Hematopoietic multipotent progenitor cell (in vitro differentiated cells): ENCODE measurements at regions not wholly inside any gene's neighbourhood (a gene's known extent, or its start where the extent isn't known, plus 50 kb on each side); places are given as distances from the start of the nearest gene placed in this dataset.
"Not testable (repeated sequence)": the region's sequence is repeated elsewhere in the genome, so short reads cannot be mapped to it uniquely, and the experiment has no call there.

ENCODE experiments used
- DNase-seq, 3 donors: peaks; one replicate each; pipeline ENCODE4 v3.0.0-alpha.2; 2011 to 2015; ENCODE audit warnings: low read depth in 2 of 3, low spot score in 2 of 3

- no peak for DNase-seq
Observed at GRCh38 chr21:15199414-15200383, 134.9 kb upstream of the NRIP1 start.

- DNase-seq = no peak
Observed at GRCh38 chr21:15203740-15204139, 138.9 kb upstream of the NRIP1 start.

GRCh38 chr21:15204140-15204969, 139.6 kb upstream of the NRIP1 start:
- DNase-seq = no peak

GRCh38 chr21:15204970-15205286, 140.1 kb upstream of the NRIP1 start:
- DNase-seq = no peak

GRCh38 chr21:15206514-15206913, 141.7 kb upstream of the NRIP1 start:
- no peak for DNase-seq

- DNase-seq = no peak
Observed at GRCh38 chr21:15207231-15207630, 142.4 kb upstream of the NRIP1 start.

- DNase-seq = no peak
Observed at GRCh38 chr21:15207635-15208370, 143.0 kb upstream of the NRIP1 start.

- no peak for DNase-seq
Observed at GRCh38 chr21:15208786-15209185, 144.0 kb upstream of the NRIP1 start.

GRCh38 chr21:15209224-15209623, 144.4 kb upstream of the NRIP1 start:
- DNase-seq = no peak

- no peak for DNase-seq
Observed at GRCh38 chr21:15210235-15210678, 145.5 kb upstream of the NRIP1 start.

GRCh38 chr21:15211491-15212133, 146.8 kb upstream of the NRIP1 start:
- DNase-seq = no peak

- DNase-seq = peak in 2 of 3 donors; percentile 33 to 64
Observed at GRCh38 chr21:15212206-15212605, 147.4 kb upstream of the NRIP1 start.

GRCh38 chr21:15218476-15218875, 153.7 kb upstream of the NRIP1 start:
- DNase-seq = not testable (repeated sequence)

- no peak for DNase-seq
Observed at GRCh38 chr21:15219039-15219438, 154.2 kb upstream of the NRIP1 start.

- peak in 2 of 3 donors; percentile 34 to 70 for DNase-seq
Observed at GRCh38 chr21:15219894-15220293, 155.1 kb upstream of the NRIP1 start.

- DNase-seq = no peak
Observed at GRCh38 chr21:15221799-15222386, 157.1 kb upstream of the NRIP1 start.

GRCh38 chr21:15222707-15223106, 157.9 kb upstream of the NRIP1 start:
- no peak for DNase-seq

GRCh38 chr21:15224346-15225086, 159.7 kb upstream of the NRIP1 start:
- no peak for DNase-seq

GRCh38 chr21:15227919-15228318, 163.1 kb upstream of the NRIP1 start:
- no peak for DNase-seq
